Psoas muscle (tissue), 7 donors: ENCODE measurements at regions not wholly inside any gene's neighbourhood (a gene's known extent, or its start where the extent isn't known, plus 50 kb on each side); places are given as distances from the start of the nearest gene placed in this dataset.

Experiments
- ATAC-seq, 4 donors: fragments of 200-7000 bp; cut with Tn5 transposase; one replicate each; pipeline ENCODE4 v1.9.1; 2020; ENCODE audit warnings: moderate library complexity in 3 of 4, mild to moderate bottlenecking in 2 of 4
- DNase-seq, 2 donors: peaks; one replicate each; pipeline ENCODE4 v3.0.0-alpha.2; 2020
- H3K27ac ChIP-seq: fragments of 200-600 bp; one replicate; pipeline ENCODE4 v1.8.0; 2022
- H3K27me3 ChIP-seq, 3 donors: fragments of 200-600 bp in 1 of 3; one replicate each; pipeline versions ENCODE4 v1.6.1 to v1.8.0; 2013 to 2022; ENCODE audit warnings: low read length in 2 of 3, mild to moderate bottlenecking in 2 of 3, moderate library complexity in 1 of 3; ENCODE audit not compliant: insufficient read depth in 3 of 3
- H3K36me3 ChIP-seq, 2 donors: fragments of 200-600 bp in 1 of 2; one replicate each; pipeline versions ENCODE4 v1.6.1 to v1.8.0; 2013 to 2022; ENCODE audit warnings: low read depth in 1 of 2, mild to moderate bottlenecking in 1 of 2, moderate library complexity in 1 of 2; ENCODE audit not compliant: insufficient read depth in 1 of 2
- H3K4me1 ChIP-seq: fragments of 200-600 bp; one replicate; pipeline ENCODE4 v1.8.0; 2022
- H3K4me3 ChIP-seq: fragments of 200-600 bp; one replicate; pipeline ENCODE4 v1.8.0; 2022; ENCODE audit warnings: mild to moderate bottlenecking
- H3K9me3 ChIP-seq: fragments of 200-600 bp; one replicate; pipeline ENCODE4 v1.8.0; 2022
- WGBS, 3 donors: extraction: QIAGEN DNeasy Blood & Tissue Kit; methylation state at CpG; one replicate each; pipeline versions ENCODE4 v1.1.6 to v1.1.7; 2013; 5-methylcytosine and 5-hydroxymethylcytosine counted together
- intact Hi-C, 2 donors: fragments of 100-400 bp; cut with DNase I; formaldehyde crosslinking; loops; one replicate each; pipeline versions ENCODE4 v1.11.0 to v1.14.2; 2022
- TF ChIP-seq, protein P1 (sequence below): fragments of 200-600 bp; IDR thresholded peaks from one replicate; pipeline ENCODE4 v1.8.0; 2022; ENCODE audit warnings: antibody characterized with exemption
- donor health status: healthy with polysubstance abuse.
- donor health status: DM: no; HTN: no; CAD: no; lungs with moderate emphysema.
- donor health status: Bipolar disorder and iron deficiency.
- donor health status: healthy.
- donor health status: DM: yes; HTN: yes; CAD: no.
- donor health status: DM: no; HTN: no; CAD: no.
- donor health status: DM: yes; HTN: yes; CAD: no.

DNA sequence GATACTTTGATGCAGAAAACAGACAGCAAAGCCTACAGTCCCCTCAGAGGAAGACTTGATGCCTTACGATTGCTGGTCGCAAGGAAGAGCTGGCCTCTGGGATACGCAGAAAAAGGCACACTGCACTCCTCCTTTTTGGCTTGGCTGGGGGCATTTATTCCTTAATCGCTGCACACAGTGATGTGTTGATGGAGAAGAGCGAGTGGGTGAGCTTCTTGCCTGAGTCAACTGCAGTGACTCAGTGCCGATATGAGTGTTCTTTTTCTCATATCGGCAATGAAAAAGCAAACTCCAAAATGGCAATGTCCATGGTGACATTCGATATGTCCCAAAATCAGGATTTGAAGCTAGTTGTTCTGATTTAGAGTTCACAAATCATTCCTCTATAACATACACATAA is 794.8 kb downstream of the HACE1 start:
- DNase-seq (no peak), ATAC-seq (no peak)
- TF ChIP-seq, protein P1, sequence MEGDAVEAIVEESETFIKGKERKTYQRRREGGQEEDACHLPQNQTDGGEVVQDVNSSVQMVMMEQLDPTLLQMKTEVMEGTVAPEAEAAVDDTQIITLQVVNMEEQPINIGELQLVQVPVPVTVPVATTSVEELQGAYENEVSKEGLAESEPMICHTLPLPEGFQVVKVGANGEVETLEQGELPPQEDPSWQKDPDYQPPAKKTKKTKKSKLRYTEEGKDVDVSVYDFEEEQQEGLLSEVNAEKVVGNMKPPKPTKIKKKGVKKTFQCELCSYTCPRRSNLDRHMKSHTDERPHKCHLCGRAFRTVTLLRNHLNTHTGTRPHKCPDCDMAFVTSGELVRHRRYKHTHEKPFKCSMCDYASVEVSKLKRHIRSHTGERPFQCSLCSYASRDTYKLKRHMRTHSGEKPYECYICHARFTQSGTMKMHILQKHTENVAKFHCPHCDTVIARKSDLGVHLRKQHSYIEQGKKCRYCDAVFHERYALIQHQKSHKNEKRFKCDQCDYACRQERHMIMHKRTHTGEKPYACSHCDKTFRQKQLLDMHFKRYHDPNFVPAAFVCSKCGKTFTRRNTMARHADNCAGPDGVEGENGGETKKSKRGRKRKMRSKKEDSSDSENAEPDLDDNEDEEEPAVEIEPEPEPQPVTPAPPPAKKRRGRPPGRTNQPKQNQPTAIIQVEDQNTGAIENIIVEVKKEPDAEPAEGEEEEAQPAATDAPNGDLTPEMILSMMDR, result no peak
- WGBS, 3 donors, result 81 to 89% (median 85%) methylated on average over 8 of the region's 8 CpGs
- no peaks in the 10 kb centered on the region for H3K27me3 ChIP-seq
- H3K9me3 ChIP-seq, result no peaks in the 10 kb centered on the region
- H3K36me3 ChIP-seq, result no peaks in the 10 kb centered on the region
- H3K4me3 ChIP-seq, result no peak overlapping the region
- no peak overlapping the region for H3K27ac ChIP-seq
- H3K4me1 ChIP-seq, result no peaks in the 10 kb centered on the region
- intact Hi-C loops, result no loop called here

DNA sequence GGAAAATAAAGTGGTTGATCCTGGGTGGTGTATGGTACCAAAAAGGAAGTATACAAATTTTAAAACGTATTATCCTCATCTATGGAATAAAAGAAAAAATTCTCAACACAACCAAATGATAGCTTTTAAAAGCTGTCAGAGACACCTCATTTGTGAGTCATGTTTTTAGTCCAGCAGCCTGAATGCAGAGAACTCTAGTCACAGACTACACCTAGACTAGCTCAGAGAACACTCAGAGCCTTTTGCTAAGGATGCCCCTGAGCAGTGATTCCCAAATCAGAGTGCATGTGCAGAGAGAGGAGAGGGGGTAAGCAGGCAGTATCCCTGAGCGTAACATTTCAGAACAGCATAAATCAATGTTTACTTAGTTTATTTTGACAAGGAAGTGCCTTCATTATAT is 809.3 kb downstream of the HACE1 start:
- H3K4me3 ChIP-seq, result no peak overlapping the region
- no peaks in the 10 kb centered on the region for H3K36me3 ChIP-seq
- TF ChIP-seq, protein P1, result no peak
- H3K9me3 ChIP-seq, result no peaks in the 10 kb centered on the region
- no peak overlapping the region for H3K27ac ChIP-seq
- DNase-seq (no peak), ATAC-seq (no peak)
- no peaks in the 10 kb centered on the region for H3K27me3 ChIP-seq
- intact Hi-C loops, result no loop called here
- H3K4me1 ChIP-seq, result no peaks in the 10 kb centered on the region
- WGBS, 3 donors, result 73 to 77% (median 74%) methylated on average over 2 of the region's 2 CpGs

DNA sequence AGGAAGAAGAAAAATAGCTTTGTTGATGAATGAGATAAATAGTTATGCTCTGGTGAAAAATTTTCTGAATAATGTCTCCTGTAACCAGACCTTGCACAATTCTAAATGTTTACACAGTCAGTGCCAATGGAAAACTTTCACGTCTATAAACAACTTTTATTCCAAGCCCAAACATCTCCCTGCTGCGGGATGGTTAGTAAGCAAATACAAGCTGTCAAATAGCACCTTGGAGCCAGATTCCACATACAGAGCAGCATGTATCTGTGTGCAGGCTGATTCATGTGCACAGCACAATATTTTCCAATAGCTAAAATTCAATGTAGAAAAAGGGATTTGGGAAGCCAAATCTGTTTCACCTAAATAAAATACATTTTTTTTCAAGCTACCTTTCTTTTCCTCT is 813.3 kb downstream of the HACE1 start:
- ATAC-seq, result no peak
- no peaks in the 10 kb centered on the region for H3K36me3 ChIP-seq
- H3K4me3 ChIP-seq, result no peak overlapping the region
- intact Hi-C loops, result no loop called here
- DNase-seq, result no peak
- H3K9me3 ChIP-seq, result peaks cover 8% of the 10 kb centered on the region
- no peaks in the 10 kb centered on the region for H3K27me3 ChIP-seq
- TF ChIP-seq, protein P1, result no peak
- H3K4me1 ChIP-seq, result no peaks in the 10 kb centered on the region
- H3K27ac ChIP-seq, result no peak overlapping the region
- WGBS, 3 donors, result 62 to 74% (median 70%) methylated on average over 2 of the region's 2 CpGs

DNA sequence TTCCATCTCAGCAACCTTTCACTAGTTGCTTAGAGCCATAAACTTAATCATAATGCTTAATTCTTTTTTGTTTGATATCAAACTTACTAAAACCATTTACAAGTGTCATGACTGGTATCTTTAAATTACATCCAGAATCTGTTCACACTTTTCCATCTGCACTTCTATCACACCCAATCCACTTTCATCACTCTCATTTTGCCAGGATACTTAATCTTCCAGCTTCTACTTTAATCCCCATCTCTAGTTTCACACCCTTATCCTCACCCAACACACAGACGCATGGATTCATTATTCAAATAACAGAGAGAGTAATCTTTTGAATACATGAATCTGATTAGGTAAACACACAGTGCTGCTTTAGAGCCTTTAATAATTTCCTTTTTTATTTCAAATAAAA is 828.4 kb downstream of the HACE1 start:
- Histone ChIP-seq H3K27ac (no peak overlapping the region), H3K27me3 (no peaks in the 10 kb centered on the region), H3K4me1 (no peaks in the 10 kb centered on the region), H3K36me3 (no peaks in the 10 kb centered on the region), H3K4me3 (no peak overlapping the region), H3K9me3 (no peaks in the 10 kb centered on the region)
- DNase-seq (no peak), ATAC-seq (no peak)
- WGBS, 3 donors, result 64 to 77% (median 73%) methylated on average over 1 of the region's 1 CpG
- intact Hi-C loops, result no loop called here
- TF ChIP-seq, protein P1, result no peak

DNA sequence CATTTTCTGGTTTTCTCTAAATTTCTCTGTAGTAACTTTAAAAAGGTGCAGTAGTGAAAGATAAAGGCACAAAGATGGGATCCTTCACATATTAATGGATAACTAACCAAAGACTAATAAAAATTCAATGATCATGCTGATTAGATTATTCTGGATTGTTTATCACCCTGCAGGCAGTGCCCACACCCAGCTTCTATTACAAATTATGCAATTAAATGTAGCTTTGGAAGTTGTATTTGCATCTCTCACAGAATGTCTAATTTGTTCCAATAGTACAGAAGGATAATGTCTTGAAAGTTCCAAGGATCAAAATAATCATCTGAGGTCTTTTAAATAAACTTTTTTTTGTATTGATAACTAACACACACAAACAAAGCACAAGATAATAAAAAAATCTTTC is 837.6 kb downstream of the HACE1 start:
- ATAC-seq (no peak), DNase-seq (no peak)
- H3K27me3 ChIP-seq, result no peaks in the 10 kb centered on the region
- intact Hi-C loops, result no loop called here
- no peak overlapping the region for H3K4me3 ChIP-seq
- H3K4me1 ChIP-seq, result no peaks in the 10 kb centered on the region
- H3K36me3 ChIP-seq, result no peaks in the 10 kb centered on the region
- TF ChIP-seq, protein P1, result no peak
- H3K27ac ChIP-seq, result no peak overlapping the region
- no peaks in the 10 kb centered on the region for H3K9me3 ChIP-seq
